IMR-90 (cell line): ENCODE measurements at regions not wholly inside any gene's neighbourhood (a gene's known extent, or its start where the extent isn't known, plus 50 kb on each side); places are given as distances from the start of the nearest gene placed in this dataset.

ENCODE experiments used
- ATAC-seq: fragments of 200-7000 bp; cut with Tn5 transposase; 2 replicates; pipeline ENCODE4 v1.9.1; 2020; ENCODE audit warnings: low read depth, mild to moderate bottlenecking, moderate library complexity
- BruUV-seq: library from RNA; stranded (reverse); fragments of 400-500 nt; replicated peaks from 2 replicates; lab custom pipeline; 2021; lab: Mats Ljungman, UMichigan
- CTCF ChIA-PET: fragments of 300-600 bp; formaldehyde crosslinking; extraction: SDS; loops from one replicate; lab custom pipeline; 2021; ENCODE audit warnings: antibody characterized with exemption; lab: Yijun Ruan, JAX
- POLR2A ChIA-PET: fragments of 300-600 bp; sonication (Branson Sonifier 250); formaldehyde crosslinking; loops from one replicate; lab custom pipeline; 2022; ENCODE audit warnings: antibody characterized with exemption; ENCODE audit not compliant: unreplicated experiment; lab: Charles Lee
- DNase-seq: peaks from one replicate; pipeline ENCODE4 v3.0.0; 2013
- H2AFZ ChIP-seq: replicated peaks from 2 replicates; pipeline ENCODE3; 2013; ENCODE audit warnings: low read length, mild to moderate bottlenecking; ENCODE audit not compliant: poor library complexity
- H2AK5ac ChIP-seq: 2 replicates; pipeline ENCODE4 v1.6.1; 2013; ENCODE audit warnings: low read depth, low read length, inconsistent platforms
- H2AK9ac ChIP-seq: replicated peaks from 2 replicates; pipeline ENCODE3; 2013; ENCODE audit warnings: mild to moderate bottlenecking, low read depth, low read length, moderate library complexity; ENCODE audit not compliant: poor library complexity
- H2BK120ac ChIP-seq: 2 replicates; pipeline ENCODE4 v1.6.1; 2013; ENCODE audit warnings: low read depth, low read length, inconsistent platforms
- H2BK15ac ChIP-seq: 3 replicates; pipeline ENCODE4 v1.6.1; 2013; ENCODE audit warnings: low read depth, low read length, inconsistent platforms
- H2BK20ac ChIP-seq: 2 replicates; pipeline ENCODE4 v1.6.1; 2013; ENCODE audit warnings: low read depth, mild to moderate bottlenecking, inconsistent platforms, low read length, moderate library complexity
- H2BK5ac ChIP-seq: 2 replicates; pipeline ENCODE4 v1.6.1; 2013; ENCODE audit warnings: mild to moderate bottlenecking, low read depth, low read length, inconsistent platforms; ENCODE audit not compliant: poor library complexity, severe bottlenecking
- H3K14ac ChIP-seq: replicated peaks from 2 replicates; pipeline ENCODE4 v1.6.1; 2013; ENCODE audit warnings: low read depth, low read length, inconsistent platforms
- H3K18ac ChIP-seq: 2 replicates; pipeline ENCODE4 v1.6.1; 2013; ENCODE audit warnings: low read depth, low read length, control low read depth
- H3K23ac ChIP-seq: 2 replicates; pipeline ENCODE4 v1.6.1; 2013; ENCODE audit warnings: low read depth, low read length, inconsistent platforms
- H3K27ac ChIP-seq: 2 replicates; pipeline ENCODE4 v1.5.1; 2013; ENCODE audit warnings: mild to moderate bottlenecking, control low read depth, low read length; ENCODE audit not compliant: insufficient read depth
- H3K27me3 ChIP-seq: 2 replicates; pipeline ENCODE4 v1.6.1; 2013; ENCODE audit warnings: low read length; ENCODE audit not compliant: control insufficient read depth, insufficient read depth
- H3K36me3 ChIP-seq: 2 replicates; pipeline ENCODE4 v1.6.1; 2013; ENCODE audit warnings: low read length, mixed read lengths; ENCODE audit not compliant: control insufficient read depth, insufficient read depth
- H3K4ac ChIP-seq: 2 replicates; pipeline ENCODE4 v1.6.1; 2013; ENCODE audit warnings: low read depth, low read length, inconsistent platforms
- H3K4me1 ChIP-seq: 2 replicates; pipeline ENCODE4 v1.6.1; 2013; ENCODE audit warnings: low read length, mixed read lengths; ENCODE audit not compliant: control insufficient read depth, insufficient read depth
- H3K4me2 ChIP-seq: 2 replicates; pipeline ENCODE4 v1.6.1; 2013; ENCODE audit warnings: low read depth, mild to moderate bottlenecking, control low read depth, low read length, moderate library complexity
- H3K4me3 ChIP-seq: 2 replicates; pipeline ENCODE4 v1.5.1; 2013; ENCODE audit warnings: low read depth, mild to moderate bottlenecking, control low read depth, low read length, moderate library complexity; ENCODE audit not compliant: insufficient read depth
- H3K56ac ChIP-seq: 2 replicates; pipeline ENCODE4 v1.6.1; 2013; ENCODE audit warnings: low read length, inconsistent platforms; ENCODE audit not compliant: insufficient read depth; ENCODE audit errors: extremely low read depth
- H3K79me1 ChIP-seq, 2 experiments: 2 replicates each; pipeline ENCODE4 v1.6.1; 2013; ENCODE audit warnings: low read length in 2 of 2, inconsistent platforms in 1 of 2, low read depth in 1 of 2
- H3K9ac ChIP-seq: 2 replicates; pipeline ENCODE4 v1.6.1; 2013; ENCODE audit warnings: low read depth, low read length, control low read depth
- H3K9me1 ChIP-seq: 2 replicates; pipeline ENCODE4 v1.6.1; 2013; ENCODE audit warnings: low read length, inconsistent platforms; ENCODE audit not compliant: insufficient read depth
- H3K9me3 ChIP-seq: 2 replicates; pipeline ENCODE4 v1.6.1; 2013; ENCODE audit warnings: low read length; ENCODE audit not compliant: control insufficient read depth, insufficient read depth
- H4K20me1 ChIP-seq: 2 replicates; pipeline ENCODE4 v1.6.1; 2013; ENCODE audit warnings: low read length, inconsistent platforms; ENCODE audit not compliant: insufficient read depth
- H4K5ac ChIP-seq: 2 replicates; pipeline ENCODE4 v1.6.1; 2013; ENCODE audit warnings: mild to moderate bottlenecking, low read depth, low read length, control low read depth
- H4K8ac ChIP-seq, 2 experiments: 2 replicates each; pipeline ENCODE4 v1.6.1; 2013; ENCODE audit warnings: low read depth in 2 of 2, low read length in 2 of 2, control low read depth in 1 of 2, inconsistent platforms in 1 of 2
- H4K91ac ChIP-seq: 2 replicates; pipeline ENCODE4 v1.6.1; 2013; ENCODE audit warnings: low read depth, low read length, inconsistent platforms; ENCODE audit not compliant: insufficient read depth
- BHLHE40 ChIP-seq: fragments of 150-350 bp; IDR thresholded peaks from 2 replicates; pipeline ENCODE4 v1.6.1; 2016; ENCODE audit warnings: mild to moderate bottlenecking, low read depth, low read length
- CEBPB ChIP-seq: IDR thresholded peaks from 2 replicates; pipeline ENCODE4 v1.6.1; 2012; ENCODE audit warnings: low read depth, low read length, improper control_type of control experiment
- CHD1 ChIP-seq: IDR thresholded peaks from 2 replicates; pipeline ENCODE4 v1.6.1; 2012; ENCODE audit warnings: low read depth, low read length, improper control_type of control experiment
- CTCF ChIP-seq: conservative IDR thresholded peaks from 2 replicates; pipeline ENCODE4 v1.5.1; 2012; ENCODE audit warnings: mild to moderate bottlenecking, low read depth, low read length, improper control_type of control experiment
- ELK1 ChIP-seq: fragments of 150-350 bp; IDR thresholded peaks from 2 replicates; pipeline ENCODE4 v1.6.1; 2016; ENCODE audit warnings: low read depth, mild to moderate bottlenecking, low read length, moderate library complexity, borderline replicate concordance
- FOS ChIP-seq: fragments of 150-350 bp; IDR thresholded peaks from 2 replicates; pipeline ENCODE4 v1.6.1; 2016; ENCODE audit warnings: low read depth, low read length
- MAFK ChIP-seq: IDR thresholded peaks from 2 replicates; pipeline ENCODE4 v1.6.1; 2012; ENCODE audit warnings: low read depth, low read length, improper control_type of control experiment
- MAZ ChIP-seq: IDR thresholded peaks from 2 replicates; pipeline ENCODE4 v1.6.1; 2012; ENCODE audit warnings: low read depth, mild to moderate bottlenecking, low read length, improper control_type of control experiment, moderate library complexity, borderline replicate concordance
- MXI1 ChIP-seq: IDR thresholded peaks from 2 replicates; pipeline ENCODE4 v1.6.1; 2012; ENCODE audit warnings: low read depth, mild to moderate bottlenecking, low read length, moderate library complexity, borderline replicate concordance
- NFE2L2 ChIP-seq: fragments of 150-350 bp; IDR thresholded peaks from 2 replicates; pipeline ENCODE4 v1.6.1; 2016; ENCODE audit warnings: low read depth, mild to moderate bottlenecking, low read length
- POLR2A ChIP-seq: IDR thresholded peaks from 2 replicates; pipeline ENCODE4 v1.6.1; 2012; ENCODE audit warnings: mild to moderate bottlenecking, low read depth, low read length
- RAD21 ChIP-seq: IDR thresholded peaks from 2 replicates; pipeline ENCODE4 v1.6.1; 2012; ENCODE audit warnings: low read length, improper control_type of control experiment
- RCOR1 ChIP-seq: IDR thresholded peaks from 2 replicates; pipeline ENCODE4 v1.6.1; 2012; ENCODE audit warnings: mild to moderate bottlenecking, low read length, improper control_type of control experiment; ENCODE audit not compliant: insufficient replicate concordance
- RFX5 ChIP-seq: IDR thresholded peaks from 2 replicates; pipeline ENCODE4 v1.8.0; 2012; ENCODE audit warnings: low read depth, mild to moderate bottlenecking, low read length, moderate library complexity
- SMC3 ChIP-seq: fragments of 150-350 bp; IDR thresholded peaks from 2 replicates; pipeline ENCODE4 v1.6.1; 2016; ENCODE audit warnings: low read depth, mild to moderate bottlenecking, antibody characterized with exemption, low read length, moderate library complexity
- whole genome bisulfite sequencing, 2 experiments: methylation state at CpG; one replicate each; pipeline versions ENCODE4 v1.1.5 to v1.1.7; 2013; ENCODE audit warnings: missing lambda C conversion rate in 2 of 2; ENCODE audit not compliant: insufficient read length in 1 of 2; ENCODE audit errors: extremely low coverage in 2 of 2; 5-methylcytosine and 5-hydroxymethylcytosine counted together
- dilution Hi-C: fragments of 300-500 bp; cut with HindIII; formaldehyde crosslinking; loops from one replicate; pipeline ENCODE4 v1.14.3; 2018; ENCODE audit warnings: low sequenced_read_pairs; ENCODE audit not compliant: unreplicated experiment
- in situ Hi-C: fragments of 300-500 bp; cut with MboI; formaldehyde crosslinking; loops from 3 replicates; pipeline ENCODE4 v1.14.3; 2019; ENCODE audit warnings: low sequenced_read_pairs, inconsistent platforms, mixed read lengths
- intact Hi-C: fragments of 100-400 bp; cut with micrococcal nuclease; formaldehyde crosslinking; loops from 2 replicates; pipeline ENCODE4 v1.10.0; 2022
- TF ChIP-seq, protein P1 (sequence below): fragments of 150-350 bp; IDR thresholded peaks from 2 replicates; pipeline ENCODE4 v1.6.1; 2017; ENCODE audit warnings: mild to moderate bottlenecking, antibody characterized with exemption, low read length, low read depth

DNA sequence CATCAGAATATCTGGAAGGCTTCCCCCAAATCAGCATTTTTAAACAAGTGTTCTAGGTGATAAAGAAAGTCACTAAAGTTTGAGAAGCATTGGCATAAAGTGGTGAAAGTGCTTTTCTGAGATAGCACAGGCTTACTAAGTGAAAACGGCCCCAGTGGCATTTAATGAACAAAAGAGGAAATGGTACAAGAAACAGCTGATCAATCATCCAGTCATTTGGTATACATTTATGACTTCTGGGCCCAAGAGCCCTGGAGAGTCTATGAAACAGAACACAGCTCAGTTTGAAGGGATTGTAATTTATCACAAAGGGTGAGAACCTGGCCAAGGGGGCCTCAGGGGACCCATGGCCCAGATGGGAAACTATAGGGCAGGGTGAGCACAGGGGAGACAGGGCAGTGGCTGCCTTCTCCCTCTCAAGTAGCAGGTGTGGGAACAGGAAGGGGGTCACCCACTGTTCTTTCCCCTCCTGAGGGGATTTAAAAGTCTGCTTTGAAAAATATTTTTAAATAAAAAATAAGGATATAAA lies 265.5 kb upstream of the ROPN1 start:
- Histone ChIP-seq H2BK120ac (no peak overlapping the region), H3K9me3 (no peaks in the 10 kb centered on the region), H2AK9ac (no peak overlapping the region), H3K4ac (no peak overlapping the region; the same call in 1 of the 2 replicates), H3K18ac (no peak overlapping the region), H4K20me1 (no peaks in the 10 kb centered on the region), H4K8ac (no peak overlapping the region), H3K36me3 (no peaks in the 10 kb centered on the region), H2AFZ (no peak overlapping the region), H2AK5ac (no peak overlapping the region), H2BK5ac (no peak overlapping the region), H4K91ac (no peak overlapping the region), H3K56ac (no peak overlapping the region), H3K23ac (no peak overlapping the region), H4K5ac (no peak overlapping the region), H3K79me1 (no peaks in the 10 kb centered on the region), H3K9me1 (peaks cover 15% of the 10 kb centered on the region), H3K9ac (no peak overlapping the region), H3K4me3 (no peak overlapping the region), H3K14ac (no peak overlapping the region), H2BK20ac (no peak overlapping the region), H3K27ac (no peak overlapping the region), H3K4me2 (no peak overlapping the region), H3K27me3 (no peaks in the 10 kb centered on the region; the same call in 1 of the 2 replicates), H3K4me1 (peaks cover 17% of the 10 kb centered on the region), H2BK15ac (no peak overlapping the region)
- dilution Hi-C loops: no loop called here
- in situ Hi-C loops: no loop called here
- ATAC-seq: no peak
- intact Hi-C loops: no loop called here
- ChIA-PET CTCF (no interaction called here), POLR2A (no interaction called here)
- no CpG with 5 or more reads among the region's 1 CpG for WGBS, 2 experiments
- BruUV-seq: no TSS peak
- no peak for DNase-seq
- no peak for TF ChIP-seq FOS
- TF ChIP-seq MXI1: no peak
- TF ChIP-seq MAZ: no peak
- TF ChIP-seq CTCF: no peak
- no peak for TF ChIP-seq CHD1
- no peak for TF ChIP-seq POLR2A
- TF ChIP-seq BHLHE40: no peak
- TF ChIP-seq RCOR1: no peak
- no peak for TF ChIP-seq SMC3
- TF ChIP-seq ELK1: no peak
- no peak for TF ChIP-seq NFE2L2
- TF ChIP-seq MAFK: no peak
- no peak for TF ChIP-seq RFX5
- TF ChIP-seq, protein P1, sequence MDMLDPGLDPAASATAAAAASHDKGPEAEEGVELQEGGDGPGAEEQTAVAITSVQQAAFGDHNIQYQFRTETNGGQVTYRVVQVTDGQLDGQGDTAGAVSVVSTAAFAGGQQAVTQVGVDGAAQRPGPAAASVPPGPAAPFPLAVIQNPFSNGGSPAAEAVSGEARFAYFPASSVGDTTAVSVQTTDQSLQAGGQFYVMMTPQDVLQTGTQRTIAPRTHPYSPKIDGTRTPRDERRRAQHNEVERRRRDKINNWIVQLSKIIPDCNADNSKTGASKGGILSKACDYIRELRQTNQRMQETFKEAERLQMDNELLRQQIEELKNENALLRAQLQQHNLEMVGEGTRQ: no peak
- no peak for TF ChIP-seq CEBPB
- TF ChIP-seq RAD21: no peak
